ENCODE measurements at regions not wholly inside any gene's neighbourhood (a gene's known extent, or its start where the extent isn't known, plus 50 kb on each side); places are given as distances from the start of the nearest gene placed in this dataset.

- TF ChIP-seq, protein P1, sequence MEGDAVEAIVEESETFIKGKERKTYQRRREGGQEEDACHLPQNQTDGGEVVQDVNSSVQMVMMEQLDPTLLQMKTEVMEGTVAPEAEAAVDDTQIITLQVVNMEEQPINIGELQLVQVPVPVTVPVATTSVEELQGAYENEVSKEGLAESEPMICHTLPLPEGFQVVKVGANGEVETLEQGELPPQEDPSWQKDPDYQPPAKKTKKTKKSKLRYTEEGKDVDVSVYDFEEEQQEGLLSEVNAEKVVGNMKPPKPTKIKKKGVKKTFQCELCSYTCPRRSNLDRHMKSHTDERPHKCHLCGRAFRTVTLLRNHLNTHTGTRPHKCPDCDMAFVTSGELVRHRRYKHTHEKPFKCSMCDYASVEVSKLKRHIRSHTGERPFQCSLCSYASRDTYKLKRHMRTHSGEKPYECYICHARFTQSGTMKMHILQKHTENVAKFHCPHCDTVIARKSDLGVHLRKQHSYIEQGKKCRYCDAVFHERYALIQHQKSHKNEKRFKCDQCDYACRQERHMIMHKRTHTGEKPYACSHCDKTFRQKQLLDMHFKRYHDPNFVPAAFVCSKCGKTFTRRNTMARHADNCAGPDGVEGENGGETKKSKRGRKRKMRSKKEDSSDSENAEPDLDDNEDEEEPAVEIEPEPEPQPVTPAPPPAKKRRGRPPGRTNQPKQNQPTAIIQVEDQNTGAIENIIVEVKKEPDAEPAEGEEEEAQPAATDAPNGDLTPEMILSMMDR (conservative IDR thresholded peaks at IDR 0.05; ENCODE audit: low read depth, low read length), result no peak
- no peak overlapping the region for H3K4me3 ChIP-seq (IDR thresholded peaks at IDR 0.05; ENCODE audit: insufficient read depth, low read depth, low read length)
- no peaks in the 10 kb centered on the region for H3K79me2 ChIP-seq (ENCODE audit: insufficient read depth, low read depth)
- no peak overlapping the region for H3K27ac ChIP-seq
- no peaks in the 10 kb centered on the region for H3K4me1 ChIP-seq (ENCODE audit: low read depth, poor library complexity, severe bottlenecking)
- no peak overlapping the region for H3K9ac ChIP-seq
- no peak overlapping the region for H2AFZ ChIP-seq (ENCODE audit: low read depth)
- H3K4me2 ChIP-seq, result no peak overlapping the region
- H4K20me1 ChIP-seq (ENCODE audit: insufficient read depth), result no peaks in the 10 kb centered on the region
- H3K36me3 ChIP-seq (ENCODE audit: insufficient read depth), result no peaks in the 10 kb centered on the region; the same call in 1 of the 2 replicates
- H3K27me3 ChIP-seq (ENCODE audit: insufficient read depth, low read depth), result no peaks in the 10 kb centered on the region
Measured at GRCh38 chr5:84791730-84792129, 407.1 kb upstream of the EDIL3 start.

DNA sequence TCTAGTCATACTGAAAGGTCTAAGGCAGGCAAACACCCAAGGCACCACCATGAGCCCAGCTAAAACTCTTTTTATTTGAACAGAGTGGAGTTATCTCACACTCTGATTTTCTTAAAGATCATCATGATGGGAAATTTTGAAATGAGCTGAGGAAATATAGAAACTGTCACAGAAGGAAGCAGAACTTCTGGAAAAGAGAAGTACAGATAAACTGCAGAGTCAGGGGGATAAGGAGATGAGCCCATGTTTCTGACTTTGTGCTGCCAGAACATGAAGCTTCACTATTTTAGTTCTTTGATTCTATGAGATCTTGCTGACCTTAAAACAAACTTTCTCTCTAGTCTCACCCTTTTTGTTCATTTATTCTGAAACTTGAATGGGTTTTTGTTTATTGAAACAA lies 406.5 kb upstream of the EDIL3 start:
- Histone ChIP-seq H4K20me1 (ENCODE audit: insufficient read depth) (no peaks in the 10 kb centered on the region), H3K27ac (no peak overlapping the region), H3K4me1 (ENCODE audit: low read depth, poor library complexity, severe bottlenecking) (no peaks in the 10 kb centered on the region), H3K79me2 (ENCODE audit: insufficient read depth, low read depth) (no peaks in the 10 kb centered on the region), H3K27me3 (ENCODE audit: insufficient read depth, low read depth) (no peaks in the 10 kb centered on the region), H3K4me2 (no peak overlapping the region), H2AFZ (ENCODE audit: low read depth) (no peak overlapping the region), H3K36me3 (ENCODE audit: insufficient read depth) (no peaks in the 10 kb centered on the region; the same call in 1 of the 2 replicates), H3K4me3 (IDR thresholded peaks at IDR 0.05; ENCODE audit: insufficient read depth, low read depth, low read length) (no peak overlapping the region), H3K9ac (no peak overlapping the region)
- TF ChIP-seq, protein P1 (conservative IDR thresholded peaks at IDR 0.05; ENCODE audit: low read depth, low read length), result no peak

DNA sequence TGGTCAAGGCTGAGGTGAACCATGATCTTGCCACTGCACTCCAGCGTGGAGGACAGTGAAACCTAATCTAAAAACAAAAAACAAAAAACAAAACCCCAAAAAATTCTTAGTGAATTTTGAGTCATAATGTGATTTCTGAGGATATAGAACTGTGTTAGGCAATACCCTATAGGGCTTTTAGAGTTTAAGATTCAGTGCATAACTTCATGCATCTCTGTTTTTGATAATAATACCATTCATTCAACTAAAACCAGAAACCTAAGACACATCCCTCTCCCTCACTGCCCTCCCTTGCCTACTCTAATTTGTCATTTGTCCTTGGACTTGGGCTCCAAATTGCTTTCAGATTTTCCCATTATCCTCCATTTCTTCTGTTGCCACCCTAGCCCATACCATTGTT lies 405.7 kb upstream of the EDIL3 start:
- TF ChIP-seq, protein P1 (conservative IDR thresholded peaks at IDR 0.05; ENCODE audit: low read depth, low read length), result no peak
- Histone ChIP-seq H3K4me2 (no peak overlapping the region), H2AFZ (ENCODE audit: low read depth) (no peak overlapping the region), H3K9ac (no peak overlapping the region), H3K27me3 (ENCODE audit: insufficient read depth, low read depth) (no peaks in the 10 kb centered on the region), H3K36me3 (ENCODE audit: insufficient read depth) (no peaks in the 10 kb centered on the region; the same call in 1 of the 2 replicates), H4K20me1 (ENCODE audit: insufficient read depth) (no peaks in the 10 kb centered on the region), H3K79me2 (ENCODE audit: insufficient read depth, low read depth) (no peaks in the 10 kb centered on the region), H3K4me1 (ENCODE audit: low read depth, poor library complexity, severe bottlenecking) (no peaks in the 10 kb centered on the region), H3K4me3 (IDR thresholded peaks at IDR 0.05; ENCODE audit: insufficient read depth, low read depth, low read length) (no peak overlapping the region), H3K27ac (no peak overlapping the region)

GRCh38 chr5:84783003-84783402 lies 398.3 kb upstream of the EDIL3 start:
- Histone ChIP-seq H3K4me1 (ENCODE audit: low read depth, poor library complexity, severe bottlenecking) (no peaks in the 10 kb centered on the region), H3K27ac (no peak overlapping the region), H2AFZ (ENCODE audit: low read depth) (no peak overlapping the region), H3K36me3 (ENCODE audit: insufficient read depth) (no peaks in the 10 kb centered on the region), H4K20me1 (ENCODE audit: insufficient read depth) (no peaks in the 10 kb centered on the region), H3K27me3 (ENCODE audit: insufficient read depth, low read depth) (no peaks in the 10 kb centered on the region), H3K4me2 (no peak overlapping the region), H3K4me3 (IDR thresholded peaks at IDR 0.05; ENCODE audit: insufficient read depth, low read depth, low read length) (no peak overlapping the region), H3K79me2 (ENCODE audit: insufficient read depth, low read depth) (no peaks in the 10 kb centered on the region), H3K9ac (no peak overlapping the region)
- TF ChIP-seq, protein P1 (conservative IDR thresholded peaks at IDR 0.05; ENCODE audit: low read depth, low read length), result no peak
